Parathyroid adenoma (tissue), 2 donors: ENCODE measurements at regions not wholly inside any gene's neighbourhood (a gene's known extent, or its start where the extent isn't known, plus 50 kb on each side); places are given as distances from the start of the nearest gene placed in this dataset.
"Not testable (repeated sequence)": the region's sequence is repeated elsewhere in the genome, so short reads cannot be mapped to it uniquely, and the experiment has no call there.

ENCODE experiments used
- H2AFZ ChIP-seq: fragments of 300-600 bp; sonication (generic); one replicate; pipeline ENCODE4 v1.7.0; 2017; ENCODE audit warnings: antibody characterized with exemption, mild to moderate bottlenecking
- H3K27ac ChIP-seq: fragments of 300-600 bp; sonication (generic); one replicate; pipeline ENCODE4 v1.7.0; 2017
- H3K27me3 ChIP-seq: fragments of 300-600 bp; sonication (generic); one replicate; pipeline ENCODE4 v1.7.0; 2017; ENCODE audit warnings: low read length; ENCODE audit not compliant: control insufficient read depth, insufficient read depth
- H3K36me3 ChIP-seq: fragments of 300-600 bp; sonication (generic); one replicate; pipeline ENCODE4 v1.7.0; 2017; ENCODE audit warnings: low read length; ENCODE audit not compliant: control insufficient read depth, insufficient read depth
- H3K4me1 ChIP-seq: fragments of 300-600 bp; sonication (generic); one replicate; pipeline ENCODE4 v1.7.0; 2017; ENCODE audit warnings: control low read depth
- H3K4me2 ChIP-seq: fragments of 300-600 bp; sonication (generic); one replicate; pipeline ENCODE4 v1.7.0; 2017; ENCODE audit warnings: low read length
- H3K4me3 ChIP-seq: fragments of 300-600 bp; sonication (generic); one replicate; pipeline ENCODE4 v1.7.0; 2017; ENCODE audit warnings: low read depth, low read length
- H3K79me2 ChIP-seq: fragments of 300-600 bp; sonication (generic); one replicate; pipeline ENCODE4 v1.7.0; 2017; ENCODE audit warnings: control low read depth
- H3K9ac ChIP-seq: fragments of 300-600 bp; sonication (generic); one replicate; pipeline ENCODE4 v1.7.0; 2017; ENCODE audit warnings: mild to moderate bottlenecking
- H3K9me3 ChIP-seq: fragments of 300-600 bp; sonication (generic); one replicate; pipeline ENCODE4 v1.7.0; 2017; ENCODE audit warnings: low read length; ENCODE audit not compliant: control insufficient read depth
- CTCF ChIP-seq: fragments of 300-600 bp; sonication (generic); IDR thresholded peaks from one replicate; pipeline ENCODE4 v1.7.0; 2017; ENCODE audit warnings: antibody characterized with exemption, mild to moderate bottlenecking
- donor health status: primary hyperparathyroidism.

DNA sequence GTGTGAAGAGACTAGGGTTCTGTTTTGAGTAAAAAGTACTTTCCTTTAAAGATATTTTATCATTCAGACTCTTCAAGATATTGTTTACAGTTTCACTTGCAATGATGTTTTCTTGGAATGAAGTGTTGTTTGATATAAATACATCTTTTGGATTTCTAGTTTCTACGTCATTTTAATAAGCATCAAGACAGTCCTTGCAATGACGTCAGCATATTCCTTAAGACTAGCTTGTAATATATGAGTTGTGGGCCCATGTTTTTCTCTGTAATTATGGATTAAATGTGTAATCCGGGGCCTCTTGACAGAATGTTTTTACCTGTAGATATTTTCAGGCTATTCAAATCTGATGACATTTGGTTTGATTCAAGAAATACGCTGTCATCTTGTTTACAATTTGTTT, 66.1 kb downstream of the RBMX2 start:
- TF ChIP-seq CTCF, result no peak
- no peaks in the 10 kb centered on the region for H3K27me3 ChIP-seq
- H3K79me2 ChIP-seq, result no peaks in the 10 kb centered on the region
- H3K9me3 ChIP-seq, result no peaks in the 10 kb centered on the region
- H3K4me3 ChIP-seq, result no peak overlapping the region
- no peaks in the 10 kb centered on the region for H3K36me3 ChIP-seq
- no peak overlapping the region for H3K27ac ChIP-seq
- H2AFZ ChIP-seq, result no peak overlapping the region
- H3K4me1 ChIP-seq, result no peaks in the 10 kb centered on the region
- no peak overlapping the region for H3K4me2 ChIP-seq
- H3K9ac ChIP-seq, result no peak overlapping the region

DNA sequence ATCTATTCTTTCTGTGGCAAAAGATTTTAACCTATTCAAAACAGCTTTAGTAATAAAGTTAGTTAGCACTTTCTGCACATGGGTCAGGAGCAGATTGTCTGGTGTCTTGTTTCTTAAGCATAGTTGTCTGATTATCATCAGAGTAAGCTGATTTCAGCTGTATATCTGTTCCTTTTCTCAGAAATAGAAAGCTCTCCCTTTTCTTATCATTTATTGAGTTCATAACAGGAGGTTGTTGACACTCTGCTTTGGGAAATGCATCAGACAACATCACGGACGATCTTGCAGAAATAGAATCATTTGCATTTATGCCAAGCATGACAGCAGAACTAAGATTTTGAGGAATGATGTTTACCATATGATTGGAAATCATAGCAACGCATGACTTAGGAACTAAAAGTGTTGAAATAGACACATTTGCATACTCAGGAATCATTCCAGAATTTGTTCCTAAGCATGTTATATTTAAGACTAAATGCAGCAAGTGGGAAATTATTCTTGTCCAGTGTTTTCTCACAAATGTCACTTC, 66.7 kb downstream of the RBMX2 start:
- no peaks in the 10 kb centered on the region for H3K9me3 ChIP-seq
- no peak overlapping the region for H2AFZ ChIP-seq
- H3K79me2 ChIP-seq, result no peaks in the 10 kb centered on the region
- no peak overlapping the region for H3K9ac ChIP-seq
- H3K4me3 ChIP-seq, result no peak overlapping the region
- no peaks in the 10 kb centered on the region for H3K27me3 ChIP-seq
- H3K36me3 ChIP-seq, result no peaks in the 10 kb centered on the region
- TF ChIP-seq CTCF, result no peak
- H3K4me1 ChIP-seq, result no peaks in the 10 kb centered on the region
- H3K4me2 ChIP-seq, result no peak overlapping the region
- no peak overlapping the region for H3K27ac ChIP-seq

GRCh38 chrX:130482871-130483270, 81.1 kb downstream of the RBMX2 start:
- Histone ChIP-seq H3K27ac (no peak overlapping the region), H3K27me3 (no peaks in the 10 kb centered on the region), H3K4me2 (no peak overlapping the region), H2AFZ (no peak overlapping the region), H3K4me3 (no peak overlapping the region), H3K79me2 (no peaks in the 10 kb centered on the region), H3K9ac (no peak overlapping the region), H3K4me1 (no peaks in the 10 kb centered on the region), H3K36me3 (no peaks in the 10 kb centered on the region), H3K9me3 (no peaks in the 10 kb centered on the region)
- no peak for TF ChIP-seq CTCF

GRCh38 chrX:130485870-130486269, 84.1 kb downstream of the RBMX2 start:
- Histone ChIP-seq H3K27ac (no peak overlapping the region), H3K4me3 (no peak overlapping the region), H3K27me3 (no peaks in the 10 kb centered on the region), H3K9me3 (no peaks in the 10 kb centered on the region), H3K4me1 (no peaks in the 10 kb centered on the region), H3K36me3 (no peaks in the 10 kb centered on the region), H2AFZ (no peak overlapping the region), H3K4me2 (no peak overlapping the region), H3K79me2 (no peaks in the 10 kb centered on the region), H3K9ac (no peak overlapping the region)
- no peak for TF ChIP-seq CTCF

- not testable (repeated sequence) for H3K4me3 ChIP-seq, H2AFZ ChIP-seq, H3K27ac ChIP-seq
These were observed 93.7 kb downstream of the RBMX2 start for GRCh38 chrX:130495502-130495901.

More at GRCh38 chrX:130495502-130495901, 93.7 kb downstream of the RBMX2 start:
- not testable (repeated sequence) for H3K36me3 ChIP-seq, H3K79me2 ChIP-seq, H3K9me3 ChIP-seq, H3K4me1 ChIP-seq, H3K27me3 ChIP-seq, H3K9ac ChIP-seq, H3K4me2 ChIP-seq
